Panc1 (cell line): ENCODE measurements at regions not wholly inside any gene's neighbourhood (a gene's known extent, or its start where the extent isn't known, plus 50 kb on each side); places are given as distances from the start of the nearest gene placed in this dataset.

Source experiments
- POLR2AphosphoS5 ChIP-seq: IDR thresholded peaks from 2 replicates; pipeline ENCODE4 v1.6.1; 2012; ENCODE audit warnings: mild to moderate bottlenecking, low read depth, low read length, moderate library complexity
- TF ChIP-seq, protein P1 (sequence below): fragments of 450-650 bp; IDR thresholded peaks from 2 replicates; pipeline ENCODE4 v1.5.1; 2017; ENCODE audit warnings: mild to moderate bottlenecking

- TF ChIP-seq, protein P1, sequence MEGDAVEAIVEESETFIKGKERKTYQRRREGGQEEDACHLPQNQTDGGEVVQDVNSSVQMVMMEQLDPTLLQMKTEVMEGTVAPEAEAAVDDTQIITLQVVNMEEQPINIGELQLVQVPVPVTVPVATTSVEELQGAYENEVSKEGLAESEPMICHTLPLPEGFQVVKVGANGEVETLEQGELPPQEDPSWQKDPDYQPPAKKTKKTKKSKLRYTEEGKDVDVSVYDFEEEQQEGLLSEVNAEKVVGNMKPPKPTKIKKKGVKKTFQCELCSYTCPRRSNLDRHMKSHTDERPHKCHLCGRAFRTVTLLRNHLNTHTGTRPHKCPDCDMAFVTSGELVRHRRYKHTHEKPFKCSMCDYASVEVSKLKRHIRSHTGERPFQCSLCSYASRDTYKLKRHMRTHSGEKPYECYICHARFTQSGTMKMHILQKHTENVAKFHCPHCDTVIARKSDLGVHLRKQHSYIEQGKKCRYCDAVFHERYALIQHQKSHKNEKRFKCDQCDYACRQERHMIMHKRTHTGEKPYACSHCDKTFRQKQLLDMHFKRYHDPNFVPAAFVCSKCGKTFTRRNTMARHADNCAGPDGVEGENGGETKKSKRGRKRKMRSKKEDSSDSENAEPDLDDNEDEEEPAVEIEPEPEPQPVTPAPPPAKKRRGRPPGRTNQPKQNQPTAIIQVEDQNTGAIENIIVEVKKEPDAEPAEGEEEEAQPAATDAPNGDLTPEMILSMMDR, result no peak
- TF ChIP-seq POLR2AphosphoS5, result no peak
These were observed 592.5 kb upstream of the CLINT1 start for GRCh38 chr5:158451203-158451992.
